ENCODE measurements at regions not wholly inside any gene's neighbourhood (a gene's known extent, or its start where the extent isn't known, plus 50 kb on each side); places are given as distances from the start of the nearest gene placed in this dataset.

DNA sequence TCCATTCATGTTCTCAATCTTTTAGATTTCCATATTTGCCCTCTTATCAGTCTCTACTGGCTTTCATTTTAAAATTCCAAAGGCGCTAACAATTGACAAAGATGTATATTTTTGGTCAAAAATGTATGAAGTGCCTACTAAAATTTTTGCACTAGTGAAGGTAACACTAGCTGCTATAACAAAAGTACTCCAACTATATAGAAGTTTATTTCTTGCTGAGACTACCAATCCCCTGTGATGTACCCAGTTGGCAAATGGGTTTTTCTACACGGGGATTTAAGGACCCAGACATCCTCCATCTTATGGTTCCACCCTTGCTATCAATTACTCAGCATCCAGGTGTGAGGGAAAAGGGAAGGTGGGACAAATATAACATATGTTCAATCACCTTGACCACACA is 75.3 kb upstream of the TSPAN8 start:
- Mint-ChIP-seq H3K27ac (no peak overlapping the region), H3K27me3 (ENCODE audit: low read depth) (no peaks in the 10 kb centered on the region), H3K4me3 (no peak overlapping the region), H3K4me1 (no peaks in the 10 kb centered on the region), H3K36me3 (ENCODE audit: low read depth) (no peaks in the 10 kb centered on the region), H3K9me3 (peaks cover 8% of the 10 kb centered on the region)
- TF ChIP-seq, protein P1, sequence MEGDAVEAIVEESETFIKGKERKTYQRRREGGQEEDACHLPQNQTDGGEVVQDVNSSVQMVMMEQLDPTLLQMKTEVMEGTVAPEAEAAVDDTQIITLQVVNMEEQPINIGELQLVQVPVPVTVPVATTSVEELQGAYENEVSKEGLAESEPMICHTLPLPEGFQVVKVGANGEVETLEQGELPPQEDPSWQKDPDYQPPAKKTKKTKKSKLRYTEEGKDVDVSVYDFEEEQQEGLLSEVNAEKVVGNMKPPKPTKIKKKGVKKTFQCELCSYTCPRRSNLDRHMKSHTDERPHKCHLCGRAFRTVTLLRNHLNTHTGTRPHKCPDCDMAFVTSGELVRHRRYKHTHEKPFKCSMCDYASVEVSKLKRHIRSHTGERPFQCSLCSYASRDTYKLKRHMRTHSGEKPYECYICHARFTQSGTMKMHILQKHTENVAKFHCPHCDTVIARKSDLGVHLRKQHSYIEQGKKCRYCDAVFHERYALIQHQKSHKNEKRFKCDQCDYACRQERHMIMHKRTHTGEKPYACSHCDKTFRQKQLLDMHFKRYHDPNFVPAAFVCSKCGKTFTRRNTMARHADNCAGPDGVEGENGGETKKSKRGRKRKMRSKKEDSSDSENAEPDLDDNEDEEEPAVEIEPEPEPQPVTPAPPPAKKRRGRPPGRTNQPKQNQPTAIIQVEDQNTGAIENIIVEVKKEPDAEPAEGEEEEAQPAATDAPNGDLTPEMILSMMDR (IDR thresholded peaks at IDR 0.05; ENCODE audit: unreplicated experiment in 3 of 3), result no peak

DNA sequence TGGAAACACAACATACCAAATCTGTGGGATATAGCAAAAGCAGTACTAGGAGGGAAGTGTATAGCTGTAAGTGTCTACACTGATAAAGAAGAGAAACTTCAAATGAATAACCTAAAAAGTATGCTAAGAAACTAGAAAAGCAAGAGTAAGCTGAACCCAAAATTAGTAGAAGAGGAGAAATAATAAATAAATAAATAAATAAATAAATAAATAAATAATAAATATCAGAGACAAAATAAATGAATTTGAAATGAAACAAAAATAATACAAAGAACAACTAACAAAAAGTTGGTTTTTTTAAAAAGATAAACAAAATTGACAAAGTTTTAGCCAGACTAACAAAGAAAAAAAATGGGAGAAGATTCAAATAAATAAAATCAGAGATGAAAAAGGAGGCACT is 72.7 kb upstream of the TSPAN8 start:
- TF ChIP-seq, protein P1 (IDR thresholded peaks at IDR 0.05; ENCODE audit: unreplicated experiment in 3 of 3), result no peak
- Mint-ChIP-seq H3K36me3 (ENCODE audit: low read depth) (no peaks in the 10 kb centered on the region), H3K4me1 (no peaks in the 10 kb centered on the region), H3K27ac (no peak overlapping the region), H3K4me3 (no peak overlapping the region), H3K27me3 (ENCODE audit: low read depth) (no peaks in the 10 kb centered on the region), H3K9me3 (peaks cover 8% of the 10 kb centered on the region)

DNA sequence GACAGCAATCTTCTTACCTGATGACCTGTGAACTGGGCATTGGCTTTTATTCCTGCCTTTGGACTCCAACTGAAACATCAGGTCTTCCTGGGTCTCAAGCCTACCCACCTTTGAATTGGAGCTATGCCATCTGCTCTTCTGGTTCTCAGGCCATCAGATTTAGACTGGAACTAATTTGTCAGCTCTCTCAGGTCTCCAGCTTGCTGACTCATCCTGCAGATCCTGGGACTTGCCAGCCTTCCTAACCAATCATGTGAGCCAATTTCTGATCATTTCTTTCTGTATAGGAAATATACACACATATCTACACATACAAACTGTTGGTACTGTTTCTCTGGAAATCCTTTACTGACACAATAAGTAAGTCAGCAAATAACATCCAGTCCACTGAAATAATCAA is 65.3 kb upstream of the TSPAN8 start:
- no peak overlapping the region for H3K4me3 Mint-ChIP-seq

DNA sequence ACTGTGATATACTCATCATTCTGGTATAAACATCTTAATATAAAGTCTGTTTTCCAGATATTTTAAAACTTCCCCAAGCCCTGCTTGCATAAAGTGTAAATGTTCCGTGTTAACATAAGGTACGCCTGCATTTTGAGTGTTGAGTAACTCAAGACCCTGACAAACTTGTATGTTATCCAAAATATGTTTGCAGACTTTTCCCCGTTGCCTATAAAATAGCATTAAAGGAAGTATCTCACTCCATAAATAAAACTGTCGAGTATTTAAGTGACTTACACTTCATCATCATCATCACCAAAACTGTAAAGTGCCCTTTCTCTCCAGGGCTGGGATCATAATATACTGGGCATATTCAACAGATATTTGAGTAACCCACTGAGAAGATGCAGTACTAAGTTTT is 64.6 kb upstream of the TSPAN8 start:
- H3K27me3 Mint-ChIP-seq (ENCODE audit: low read depth), result no peaks in the 10 kb centered on the region
- no peaks in the 10 kb centered on the region for H3K36me3 Mint-ChIP-seq (ENCODE audit: low read depth)
- peaks cover 4% of the 10 kb centered on the region for H3K4me1 Mint-ChIP-seq
- TF ChIP-seq, protein P1 (IDR thresholded peaks at IDR 0.05; ENCODE audit: unreplicated experiment in 3 of 3), result no peak
- no peak overlapping the region for H3K4me3 Mint-ChIP-seq
- H3K9me3 Mint-ChIP-seq, result no peaks in the 10 kb centered on the region
- H3K27ac Mint-ChIP-seq, result no peak overlapping the region

More for the DNA sequence above, 65.3 kb upstream of the TSPAN8 start:
- TF ChIP-seq, protein P1 (IDR thresholded peaks at IDR 0.05; ENCODE audit: unreplicated experiment in 3 of 3), result no peak
- no peaks in the 10 kb centered on the region for H3K36me3 Mint-ChIP-seq (ENCODE audit: low read depth)
- H3K27me3 Mint-ChIP-seq (ENCODE audit: low read depth), result no peaks in the 10 kb centered on the region
- H3K27ac Mint-ChIP-seq, result no peak overlapping the region
- H3K9me3 Mint-ChIP-seq, result no peaks in the 10 kb centered on the region
- H3K4me1 Mint-ChIP-seq, result peaks cover 4% of the 10 kb centered on the region

DNA sequence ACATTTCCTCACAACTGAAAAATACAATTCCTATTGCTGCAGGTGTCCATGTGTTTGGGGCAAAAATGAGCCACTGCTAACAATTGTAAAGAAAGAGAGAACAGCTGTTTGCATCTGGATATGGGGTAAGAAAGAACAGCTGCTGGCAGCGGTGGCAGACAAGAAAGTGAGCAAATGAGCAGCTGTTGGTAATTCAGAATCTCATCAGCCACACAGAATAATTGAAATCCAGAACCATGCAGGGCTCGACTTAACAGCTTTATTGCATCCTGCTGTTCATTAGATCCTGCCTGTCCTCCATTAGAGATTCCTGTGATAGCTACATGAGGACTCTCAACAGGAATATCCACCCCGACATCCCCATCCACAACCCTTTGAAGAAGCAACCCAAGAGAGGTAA is 62.5 kb upstream of the TSPAN8 start:
- H3K27me3 Mint-ChIP-seq (ENCODE audit: low read depth), result no peaks in the 10 kb centered on the region
- H3K36me3 Mint-ChIP-seq (ENCODE audit: low read depth), result no peaks in the 10 kb centered on the region
- H3K4me1 Mint-ChIP-seq, result peaks cover 9% of the 10 kb centered on the region
- TF ChIP-seq, protein P1 (IDR thresholded peaks at IDR 0.05; ENCODE audit: unreplicated experiment in 3 of 3), result no peak
- no peak overlapping the region for H3K27ac Mint-ChIP-seq
- no peaks in the 10 kb centered on the region for H3K9me3 Mint-ChIP-seq
- no peak overlapping the region for H3K4me3 Mint-ChIP-seq

DNA sequence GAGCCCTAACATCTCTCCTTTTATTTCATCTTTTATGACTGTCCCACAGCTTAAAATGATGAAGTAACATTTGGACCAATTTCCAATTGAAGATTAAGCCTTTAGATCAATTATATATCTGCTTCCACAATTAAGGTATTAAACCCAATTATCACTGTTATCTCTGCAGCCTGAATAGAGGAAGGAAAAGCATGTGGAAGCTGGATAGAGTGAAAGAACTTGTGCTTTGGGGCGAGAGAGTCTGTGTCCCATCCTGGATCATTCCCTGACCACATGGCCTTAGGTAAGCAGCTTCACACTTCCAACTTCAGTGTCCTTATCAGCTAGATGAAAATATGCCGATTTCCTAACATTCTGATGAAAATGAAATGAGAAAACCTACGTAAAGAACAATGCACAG is 61.4 kb upstream of the TSPAN8 start:
- TF ChIP-seq, protein P1 (IDR thresholded peaks at IDR 0.05; ENCODE audit: unreplicated experiment in 3 of 3), result no peak
- no peaks in the 10 kb centered on the region for H3K9me3 Mint-ChIP-seq
- H3K36me3 Mint-ChIP-seq (ENCODE audit: low read depth), result no peaks in the 10 kb centered on the region
- no peaks in the 10 kb centered on the region for H3K27me3 Mint-ChIP-seq (ENCODE audit: low read depth)
- no peak overlapping the region for H3K27ac Mint-ChIP-seq
- H3K4me3 Mint-ChIP-seq, result no peak overlapping the region
- peaks cover 9% of the 10 kb centered on the region for H3K4me1 Mint-ChIP-seq
